ENCODE measurements at regions not wholly inside any gene's neighbourhood (a gene's known extent, or its start where the extent isn't known, plus 50 kb on each side); places are given as distances from the start of the nearest gene placed in this dataset.
"Not testable (repeated sequence)": the region's sequence is repeated elsewhere in the genome, so short reads cannot be mapped to it uniquely, and the experiment has no call there.

DNA sequence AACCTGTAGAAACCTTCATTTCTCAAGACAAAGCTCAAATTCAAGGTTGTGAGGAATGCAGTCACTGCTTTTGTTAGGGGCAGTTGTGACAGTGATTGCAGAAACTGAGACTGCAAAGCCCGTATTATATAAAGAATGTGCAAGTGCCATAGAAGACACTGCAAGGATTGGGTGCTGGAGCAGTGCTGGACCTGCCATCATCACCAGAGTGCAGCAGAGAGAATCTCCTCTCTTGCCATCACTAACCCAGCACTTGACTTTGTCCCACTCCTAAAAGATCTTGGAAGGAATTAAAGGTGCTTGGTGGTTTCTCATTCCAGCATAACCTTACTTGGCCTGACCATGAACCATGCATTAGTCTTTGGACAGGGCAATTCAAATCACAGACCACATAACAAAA is 81.1 kb upstream of the VKORC1L1 start:
- H3K27ac Mint-ChIP-seq; H3K27me3 Mint-ChIP-seq (ENCODE audit: low read depth); H3K4me3 Mint-ChIP-seq; DNase-seq (ENCODE audit: low spot score in 2 of 2, unreplicated experiment in 2 of 2); H3K4me1 Mint-ChIP-seq; H3K36me3 Mint-ChIP-seq; H3K9me3 Mint-ChIP-seq: not testable (repeated sequence)

DNA sequence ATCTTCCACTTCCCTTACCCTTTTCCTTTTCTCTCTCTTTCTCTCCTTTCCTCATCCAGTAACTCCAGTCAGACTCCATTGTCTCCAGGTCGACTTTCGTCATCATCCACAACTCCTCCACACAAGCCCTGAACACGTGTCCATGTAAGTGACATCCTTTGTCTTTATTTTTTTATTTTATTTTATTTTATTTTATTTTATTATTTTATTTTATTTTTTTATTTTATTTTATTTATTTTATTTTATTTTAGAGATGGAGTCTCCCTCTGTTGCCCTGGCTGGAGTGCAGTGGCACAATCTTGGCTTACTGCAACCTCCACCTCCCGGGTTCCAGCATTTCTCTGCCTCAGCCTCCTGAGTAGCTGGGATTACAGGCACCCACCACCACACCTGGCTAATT is 80.1 kb upstream of the VKORC1L1 start:
- not testable (repeated sequence) for H3K27ac Mint-ChIP-seq; H3K27me3 Mint-ChIP-seq (ENCODE audit: low read depth); H3K4me3 Mint-ChIP-seq; H3K4me1 Mint-ChIP-seq; H3K9me3 Mint-ChIP-seq; H3K36me3 Mint-ChIP-seq; DNase-seq (ENCODE audit: low spot score in 2 of 2, unreplicated experiment in 2 of 2)

DNA sequence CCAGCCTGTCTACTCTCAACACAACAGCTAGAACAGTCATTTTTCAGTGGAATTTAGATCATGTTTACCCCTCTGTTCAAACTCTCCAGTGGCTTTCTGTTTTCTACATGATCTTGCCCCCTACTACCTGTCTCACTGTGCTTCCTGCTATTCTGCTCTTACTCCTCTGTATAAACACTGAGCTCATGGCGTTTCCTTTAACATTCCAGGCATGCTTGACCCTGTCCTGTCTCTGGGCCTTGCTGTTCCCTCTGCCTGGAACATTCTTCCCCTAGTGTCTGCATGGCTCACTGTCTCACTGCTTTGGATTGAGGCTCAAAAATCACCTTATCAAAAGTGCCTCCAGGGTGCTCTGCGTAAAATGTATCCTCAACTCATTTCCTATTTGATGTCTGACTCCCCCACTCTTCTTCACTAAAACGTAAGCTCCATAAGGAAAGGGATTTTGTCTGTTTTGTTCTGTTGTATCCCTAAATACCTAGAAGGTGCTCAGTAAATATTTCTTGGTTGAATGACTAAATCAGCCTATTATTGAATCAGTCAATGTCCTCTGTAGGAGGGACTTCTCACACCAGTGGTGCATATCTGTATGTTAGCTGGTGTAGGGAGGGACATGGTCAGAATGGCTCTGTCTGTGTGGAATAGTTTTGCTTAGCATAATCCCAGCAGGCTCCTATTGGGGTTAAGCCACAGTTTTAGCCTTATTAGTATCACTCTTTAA is 78.0 kb upstream of the VKORC1L1 start:
- H3K27ac Mint-ChIP-seq = peak overlapping the region; percentile 35
- not testable (repeated sequence) for H3K9me3 Mint-ChIP-seq; H3K27me3 Mint-ChIP-seq (ENCODE audit: low read depth); DNase-seq (ENCODE audit: low spot score in 2 of 2, unreplicated experiment in 2 of 2); H3K36me3 Mint-ChIP-seq; H3K4me3 Mint-ChIP-seq
- H3K4me1 Mint-ChIP-seq = peaks cover 13% of the 10 kb centered on the region

DNA sequence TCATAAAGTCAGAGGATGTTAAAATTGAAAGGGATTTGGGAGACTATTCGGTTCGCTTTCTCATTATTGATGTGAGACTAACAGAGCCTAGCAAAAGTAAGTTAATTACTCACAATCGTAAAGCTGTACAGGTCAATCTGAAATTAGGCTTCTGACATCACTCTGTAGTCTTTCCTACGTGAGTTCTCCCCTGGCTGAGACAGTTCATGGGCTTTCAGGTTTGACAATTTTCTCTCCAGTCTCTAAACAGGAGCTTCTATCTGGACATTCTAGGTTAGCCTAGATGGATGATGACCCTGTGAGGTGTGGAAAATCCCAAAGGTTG is 77.5 kb upstream of the VKORC1L1 start:
- H3K27me3 Mint-ChIP-seq (ENCODE audit: low read depth); H3K36me3 Mint-ChIP-seq; DNase-seq (ENCODE audit: low spot score in 2 of 2, unreplicated experiment in 2 of 2); H3K9me3 Mint-ChIP-seq; H3K27ac Mint-ChIP-seq; H3K4me3 Mint-ChIP-seq: not testable (repeated sequence)
- peaks cover 13% of the 10 kb centered on the region for H3K4me1 Mint-ChIP-seq

DNA sequence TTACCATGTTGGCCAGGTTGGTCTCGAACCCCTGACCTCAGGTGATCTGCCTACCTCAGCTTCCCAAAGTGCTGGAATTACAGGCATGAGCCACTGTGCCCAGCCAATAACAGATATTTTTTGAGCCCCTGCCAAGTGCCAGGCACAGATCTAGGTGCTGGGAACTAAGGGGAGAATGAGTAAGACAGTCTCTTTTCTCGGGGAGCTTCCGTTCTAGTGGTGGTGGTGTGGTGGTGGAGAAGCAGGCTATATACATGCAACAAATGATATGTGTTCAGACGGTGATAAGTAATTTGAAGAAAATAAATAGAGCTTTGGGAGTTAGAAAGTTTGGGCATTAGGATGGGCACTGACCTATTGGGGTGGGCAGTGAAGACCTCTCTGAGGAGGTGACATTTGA is 76.7 kb upstream of the VKORC1L1 start:
- Mint-ChIP-seq H3K4me1 (peaks cover 13% of the 10 kb centered on the region), H3K4me3 (no peak overlapping the region), H3K27me3 (ENCODE audit: low read depth) (no peaks in the 10 kb centered on the region), H3K27ac (no peak overlapping the region), H3K9me3 (no peaks in the 10 kb centered on the region), H3K36me3 (no peaks in the 10 kb centered on the region)
- TF ChIP-seq, protein P1, sequence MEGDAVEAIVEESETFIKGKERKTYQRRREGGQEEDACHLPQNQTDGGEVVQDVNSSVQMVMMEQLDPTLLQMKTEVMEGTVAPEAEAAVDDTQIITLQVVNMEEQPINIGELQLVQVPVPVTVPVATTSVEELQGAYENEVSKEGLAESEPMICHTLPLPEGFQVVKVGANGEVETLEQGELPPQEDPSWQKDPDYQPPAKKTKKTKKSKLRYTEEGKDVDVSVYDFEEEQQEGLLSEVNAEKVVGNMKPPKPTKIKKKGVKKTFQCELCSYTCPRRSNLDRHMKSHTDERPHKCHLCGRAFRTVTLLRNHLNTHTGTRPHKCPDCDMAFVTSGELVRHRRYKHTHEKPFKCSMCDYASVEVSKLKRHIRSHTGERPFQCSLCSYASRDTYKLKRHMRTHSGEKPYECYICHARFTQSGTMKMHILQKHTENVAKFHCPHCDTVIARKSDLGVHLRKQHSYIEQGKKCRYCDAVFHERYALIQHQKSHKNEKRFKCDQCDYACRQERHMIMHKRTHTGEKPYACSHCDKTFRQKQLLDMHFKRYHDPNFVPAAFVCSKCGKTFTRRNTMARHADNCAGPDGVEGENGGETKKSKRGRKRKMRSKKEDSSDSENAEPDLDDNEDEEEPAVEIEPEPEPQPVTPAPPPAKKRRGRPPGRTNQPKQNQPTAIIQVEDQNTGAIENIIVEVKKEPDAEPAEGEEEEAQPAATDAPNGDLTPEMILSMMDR (IDR thresholded peaks at IDR 0.05; ENCODE audit: unreplicated experiment) = no peak
- no peak for DNase-seq (ENCODE audit: low spot score in 2 of 2, unreplicated experiment in 2 of 2)

DNA sequence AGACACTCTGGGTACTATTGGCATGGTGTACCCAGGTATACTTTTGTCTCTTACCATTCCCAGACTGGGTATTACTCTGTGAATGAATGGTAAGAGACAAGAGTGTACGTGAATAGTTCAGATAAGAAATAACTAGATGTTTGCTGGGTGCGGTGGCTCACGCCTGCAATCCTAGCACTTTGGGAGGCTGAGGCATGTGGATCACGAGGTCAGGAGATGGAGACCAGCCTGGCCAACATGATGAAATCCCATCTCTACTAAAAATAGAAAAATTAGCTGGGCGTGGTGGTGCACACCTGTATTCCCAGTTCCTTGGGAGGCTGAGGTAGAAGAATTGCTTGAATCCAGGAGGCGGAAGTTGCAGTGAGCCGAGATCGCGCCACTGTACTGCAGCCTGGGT is 75.8 kb upstream of the VKORC1L1 start:
- not testable (repeated sequence) for DNase-seq (ENCODE audit: low spot score in 2 of 2, unreplicated experiment in 2 of 2); H3K27ac Mint-ChIP-seq; H3K36me3 Mint-ChIP-seq; H3K27me3 Mint-ChIP-seq (ENCODE audit: low read depth); H3K4me3 Mint-ChIP-seq; H3K9me3 Mint-ChIP-seq
- peaks cover 13% of the 10 kb centered on the region for H3K4me1 Mint-ChIP-seq

DNA sequence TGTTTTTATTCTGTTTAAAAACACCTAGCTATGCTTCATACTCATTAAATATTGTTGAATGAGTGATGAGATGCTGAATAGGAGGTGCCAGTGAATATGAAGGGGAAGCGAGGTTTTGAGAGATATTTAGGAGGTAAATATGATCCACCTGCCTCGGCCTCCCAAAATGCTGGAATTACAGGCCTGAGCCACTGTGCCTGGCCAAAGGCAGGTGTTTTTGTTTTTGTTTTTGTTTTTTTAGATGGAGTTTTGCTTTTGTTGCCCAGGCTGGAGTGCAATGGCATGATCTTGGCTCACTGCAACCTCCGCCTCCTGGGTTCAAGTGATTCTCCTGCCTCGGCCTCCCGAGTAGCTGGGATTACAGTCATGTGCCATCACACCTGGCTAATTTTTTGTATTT is 75.3 kb upstream of the VKORC1L1 start:
- H3K36me3 Mint-ChIP-seq = not testable (repeated sequence)

DNA sequence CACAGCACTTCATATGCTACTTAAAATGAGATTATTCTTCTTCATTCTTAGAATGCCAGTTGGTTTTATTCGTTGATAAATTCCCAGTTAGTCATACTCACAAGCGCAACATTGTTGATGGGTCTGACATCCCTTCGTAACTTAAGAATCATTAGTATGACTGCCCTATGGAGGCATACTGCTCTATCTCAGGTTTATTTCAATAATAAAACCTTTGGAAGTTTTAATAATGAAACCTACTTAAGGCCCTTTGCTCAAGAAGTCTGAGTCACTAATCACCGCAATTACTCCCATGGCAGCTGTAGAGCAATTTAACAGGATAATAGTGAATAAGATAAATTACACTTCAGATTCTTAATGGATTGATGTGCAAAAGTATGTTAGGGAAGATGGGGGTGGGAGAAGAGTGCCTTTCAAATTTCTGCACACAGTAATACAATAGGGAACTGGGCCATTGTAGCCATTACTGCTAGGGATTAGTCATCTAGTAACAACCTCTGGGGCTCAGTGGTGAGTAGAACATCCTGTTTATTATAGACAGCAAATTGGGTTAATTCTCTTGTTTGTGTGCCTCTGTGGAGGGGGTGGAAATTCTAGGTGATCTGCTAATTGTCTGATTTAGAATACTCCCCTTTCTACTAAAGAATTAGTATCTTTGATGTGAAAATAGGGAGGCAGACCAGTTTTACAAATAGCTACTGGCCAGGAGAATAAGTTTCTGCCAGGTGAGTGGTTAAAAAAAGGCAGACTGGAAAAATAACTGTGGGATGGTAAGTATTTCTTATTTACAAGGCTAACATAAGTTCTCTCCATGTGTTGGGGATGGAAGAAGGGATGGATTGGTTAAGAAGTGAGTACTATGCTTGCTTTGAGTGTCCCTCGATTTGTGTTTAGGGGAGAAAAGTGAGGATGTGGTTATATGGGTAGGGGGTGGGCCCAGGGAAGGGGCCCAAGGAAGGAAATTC is 74.5 kb upstream of the VKORC1L1 start:
- H3K27ac Mint-ChIP-seq = no peak overlapping the region
- no peaks in the 10 kb centered on the region for H3K36me3 Mint-ChIP-seq
- H3K4me3 Mint-ChIP-seq = no peak overlapping the region
- H3K9me3 Mint-ChIP-seq = no peaks in the 10 kb centered on the region
- TF ChIP-seq, protein P1 (IDR thresholded peaks at IDR 0.05; ENCODE audit: unreplicated experiment) = no peak
- peaks cover 13% of the 10 kb centered on the region for H3K4me1 Mint-ChIP-seq
- no peaks in the 10 kb centered on the region for H3K27me3 Mint-ChIP-seq (ENCODE audit: low read depth)
- DNase-seq (ENCODE audit: low spot score in 2 of 2, unreplicated experiment in 2 of 2) = no peak

More for the DNA sequence above, 75.3 kb upstream of the VKORC1L1 start:
- H3K4me1 Mint-ChIP-seq = peaks cover 13% of the 10 kb centered on the region
- not testable (repeated sequence) for H3K9me3 Mint-ChIP-seq; H3K27me3 Mint-ChIP-seq (ENCODE audit: low read depth); H3K27ac Mint-ChIP-seq; DNase-seq (ENCODE audit: low spot score in 2 of 2, unreplicated experiment in 2 of 2); H3K4me3 Mint-ChIP-seq

DNA sequence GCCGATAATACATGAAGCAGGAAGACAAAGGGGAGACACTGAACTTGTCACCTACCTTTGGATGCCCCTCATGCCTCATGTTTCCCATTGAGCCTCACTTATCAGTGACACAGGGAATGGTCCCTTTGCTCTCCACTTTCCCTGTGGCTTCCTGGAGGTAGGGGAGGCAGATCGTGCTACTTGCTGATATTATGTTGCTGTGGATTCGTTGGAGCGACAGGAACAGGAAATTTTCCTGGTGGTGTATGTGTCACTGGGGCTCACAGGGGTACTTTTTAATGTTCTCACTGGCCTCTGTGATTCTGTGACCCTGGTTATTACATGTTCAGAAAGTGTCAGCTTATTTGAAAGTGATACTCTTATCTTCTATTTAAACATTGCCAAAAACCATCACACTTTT is 72.7 kb upstream of the VKORC1L1 start:
- H3K27ac Mint-ChIP-seq; H3K4me1 Mint-ChIP-seq; DNase-seq (ENCODE audit: low spot score in 2 of 2, unreplicated experiment in 2 of 2); H3K4me3 Mint-ChIP-seq; H3K36me3 Mint-ChIP-seq; H3K9me3 Mint-ChIP-seq; H3K27me3 Mint-ChIP-seq (ENCODE audit: low read depth): not testable (repeated sequence)

Data from mesothelial cell of epicardium (in vitro differentiated cells).